ENCODE measurements at regions not wholly inside any gene's neighbourhood (a gene's known extent, or its start where the extent isn't known, plus 50 kb on each side); places are given as distances from the start of the nearest gene placed in this dataset.
A peak's percentile ranks its signal among the peaks of the same experiment; 100 is the strongest.

GRCh38 chr2:59019566-59020159, 778.5 kb upstream of the FANCL start:
- Histone ChIP-seq H3K4me1 (ENCODE audit: insufficient read depth) (no peaks in the 10 kb centered on the region), H3K4me3 (peak overlapping the region; percentile 9)
- intact Hi-C loops (cut with DNase I): no loop called here

GRCh38 chr2:59018737-59019136, 777.6 kb upstream of the FANCL start:
- no peaks in the 10 kb centered on the region for H3K27me3 ChIP-seq
- H3K4me1 ChIP-seq (ENCODE audit: insufficient read depth): no peaks in the 10 kb centered on the region
- WGBS, 3 donors: 80 to 95% (median 91%) methylated on average over 3 of the region's 3 CpGs
- no peaks in the 10 kb centered on the region for H3K9me3 ChIP-seq
- intact Hi-C loops (cut with DNase I): no loop called here
- no peak overlapping the region for H3K4me3 ChIP-seq
- TF ChIP-seq EP300 (IDR thresholded peaks at IDR 0.05) (no peak), CTCF (IDR thresholded peaks at IDR 0.05) (no peak), POLR2A (IDR thresholded peaks at IDR 0.05) (no peak)
- no peak overlapping the region for H3K27ac ChIP-seq
- no peak for DNase-seq
- no peaks in the 10 kb centered on the region for H3K36me3 ChIP-seq

More at GRCh38 chr2:59019566-59020159, 778.5 kb upstream of the FANCL start:
- no peak overlapping the region for H3K27ac ChIP-seq
- H3K9me3 ChIP-seq: no peaks in the 10 kb centered on the region
- H3K36me3 ChIP-seq: no peaks in the 10 kb centered on the region
- TF ChIP-seq EP300 (IDR thresholded peaks at IDR 0.05) (no peak), CTCF (IDR thresholded peaks at IDR 0.05) (no peak), POLR2A (IDR thresholded peaks at IDR 0.05) (no peak)
- WGBS, 3 donors: 9 to 13% (median 10%) methylated on average over 7 of the region's 7 CpGs
- no peak for DNase-seq
- no peaks in the 10 kb centered on the region for H3K27me3 ChIP-seq

GRCh38 chr2:59015027-59015426, 773.9 kb upstream of the FANCL start:
- intact Hi-C loops (cut with DNase I): no loop called here
- Histone ChIP-seq H3K27me3 (no peaks in the 10 kb centered on the region), H3K4me3 (no peak overlapping the region), H3K4me1 (ENCODE audit: insufficient read depth) (no peaks in the 10 kb centered on the region), H3K36me3 (no peaks in the 10 kb centered on the region), H3K9me3 (peaks cover 0 to 3% of the 10 kb centered on the region in 2 donors), H3K27ac (no peak overlapping the region)
- 91 to 95% (median 95%) methylated on average over 6 of the region's 6 CpGs for WGBS, 3 donors
- TF ChIP-seq POLR2A (IDR thresholded peaks at IDR 0.05): no peak
- no peak for DNase-seq

- intact Hi-C loops (cut with DNase I): no loop called here
- H3K27me3 ChIP-seq: no peaks in the 10 kb centered on the region
- TF ChIP-seq POLR2A (IDR thresholded peaks at IDR 0.05) (no peak), EP300 (IDR thresholded peaks at IDR 0.05) (no peak), CTCF (IDR thresholded peaks at IDR 0.05) (no peak)
- H3K27ac ChIP-seq: no peak overlapping the region
- H3K9me3 ChIP-seq: peaks cover 0 to 3% of the 10 kb centered on the region in 2 donors
- H3K36me3 ChIP-seq: no peaks in the 10 kb centered on the region
- WGBS, 3 donors: 96 to 100% (median 98%) methylated on average over 1 of the region's 1 CpG
- no peak overlapping the region for H3K4me3 ChIP-seq
- H3K4me1 ChIP-seq (ENCODE audit: insufficient read depth): no peaks in the 10 kb centered on the region
- no peak for DNase-seq
Observed at GRCh38 chr2:59012971-59013370, 771.8 kb upstream of the FANCL start.

GRCh38 chr2:59012234-59012633, 771.1 kb upstream of the FANCL start:
- Histone ChIP-seq H3K27me3 (no peaks in the 10 kb centered on the region), H3K36me3 (no peaks in the 10 kb centered on the region), H3K9me3 (peaks cover 0 to 3% of the 10 kb centered on the region in 2 donors), H3K4me1 (ENCODE audit: insufficient read depth) (no peaks in the 10 kb centered on the region), H3K27ac (no peak overlapping the region), H3K4me3 (no peak overlapping the region)
- no peak for DNase-seq
- 69 to 71% (median 71%) methylated on average over 5 of the region's 5 CpGs for WGBS, 3 donors
- TF ChIP-seq CTCF (IDR thresholded peaks at IDR 0.05): no peak
- TF ChIP-seq EP300 (IDR thresholded peaks at IDR 0.05): no peak
- TF ChIP-seq POLR2A (IDR thresholded peaks at IDR 0.05): no peak
- intact Hi-C loops (cut with DNase I): no loop called here
